ENCODE measurements at regions not wholly inside any gene's neighbourhood (a gene's known extent, or its start where the extent isn't known, plus 50 kb on each side); places are given as distances from the start of the nearest gene placed in this dataset.

DNA sequence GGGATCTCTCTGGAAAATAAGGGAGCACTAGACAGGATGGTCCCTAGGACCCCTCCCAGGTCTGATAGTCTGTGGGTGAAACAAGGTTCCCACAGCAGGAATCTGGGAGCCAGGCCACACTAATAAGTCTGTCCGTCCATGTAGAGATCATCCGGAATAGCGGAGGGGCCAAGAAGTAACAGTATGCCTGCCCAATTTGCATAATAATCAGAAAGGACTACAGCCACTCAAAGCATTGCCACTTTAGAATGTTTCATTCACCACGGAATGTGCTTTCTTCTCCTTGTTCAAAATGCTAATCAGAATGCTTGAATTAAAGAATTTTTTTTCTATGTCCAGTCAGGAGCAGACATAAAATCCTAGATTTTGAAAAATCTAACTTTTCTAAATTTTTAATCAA, 254.9 kb downstream of the ACTL7B start:
- DNase-seq: no peak

- DNase-seq: no peak
These were observed 256.2 kb downstream of the ACTL7B start for GRCh38 chr9:108599571-108599970.

GRCh38 chr9:108591121-108591520, 264.7 kb downstream of the ACTL7B start:
- DNase-seq: no peak

GRCh38 chr9:108588246-108588645, 267.5 kb downstream of the ACTL7B start:
- DNase-seq: no peak

GRCh38 chr9:108586471-108587139, 269.2 kb downstream of the ACTL7B start:
- no peak for DNase-seq

DNA sequence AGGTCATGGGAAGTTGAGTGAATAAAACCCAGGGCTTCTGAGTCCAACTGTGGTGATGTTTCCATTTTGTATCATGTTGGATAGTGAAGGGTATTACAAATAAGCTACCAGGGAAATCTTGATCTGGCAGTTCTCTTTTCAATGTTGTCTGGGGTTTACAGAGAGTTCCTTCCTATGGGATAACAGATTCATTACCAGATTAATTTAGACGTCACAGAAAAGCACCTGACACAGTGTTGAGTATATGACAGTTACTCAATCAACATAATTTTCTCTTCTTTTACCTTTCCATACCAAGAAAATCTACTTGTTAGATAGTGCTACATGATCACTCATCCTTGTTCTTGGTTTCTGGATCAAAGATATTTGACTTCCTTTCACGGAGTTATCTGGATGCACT, 270.9 kb downstream of the ACTL7B start:
- DNase-seq: no peak

DNA sequence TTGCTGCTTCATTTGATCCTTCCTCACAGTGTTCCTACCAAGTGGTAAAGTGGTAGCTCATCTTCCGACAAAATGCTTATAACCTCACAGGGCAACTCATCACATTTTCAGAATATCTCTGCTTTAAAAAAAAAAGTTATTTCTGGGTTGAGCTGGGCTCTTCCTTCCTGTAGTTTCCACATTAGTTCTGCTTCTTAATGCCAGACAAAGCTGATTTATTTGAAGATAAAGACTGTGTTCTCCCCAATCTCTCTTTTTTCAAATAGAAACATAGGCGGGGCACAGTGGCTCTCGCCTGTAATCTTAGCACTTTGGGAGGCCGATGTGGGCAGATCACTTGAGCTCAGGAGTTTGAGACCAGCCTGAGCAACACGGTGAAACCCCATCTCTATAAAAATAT, 273.1 kb downstream of the ACTL7B start:
- no peak for DNase-seq

DNA sequence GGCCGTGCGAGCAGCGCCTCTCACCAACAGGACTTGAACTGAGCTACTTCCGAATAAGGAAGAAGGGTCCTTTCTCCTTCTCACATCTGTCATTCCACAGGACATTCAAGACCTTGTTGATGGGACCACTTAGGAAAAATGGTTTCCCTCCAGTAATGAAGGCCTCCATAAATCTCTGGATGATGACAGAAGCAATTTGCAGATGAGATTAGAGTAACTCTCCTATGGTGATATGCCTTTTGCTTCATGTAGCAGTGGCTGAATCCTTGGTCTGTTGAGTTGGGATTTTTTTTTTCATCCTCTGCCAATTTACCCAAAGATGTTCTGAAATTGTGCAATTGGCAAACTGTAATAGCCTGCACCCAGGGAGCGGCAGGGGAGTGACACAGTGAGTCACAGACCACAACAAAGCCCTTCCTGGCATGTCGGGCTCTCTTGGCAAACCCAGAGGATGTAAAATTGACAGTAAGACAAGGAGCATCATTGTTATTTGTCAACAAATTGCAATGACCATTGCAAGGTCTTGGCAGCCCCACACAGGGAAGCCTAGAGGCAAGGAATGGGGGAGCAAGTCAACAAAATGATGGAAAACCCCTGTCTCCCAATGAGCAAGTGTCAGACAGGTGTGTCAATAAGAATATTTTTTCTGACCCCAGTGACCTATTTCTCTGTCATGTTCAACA, 275.9 kb downstream of the ACTL7B start:
- DNase-seq: no peak

DNA sequence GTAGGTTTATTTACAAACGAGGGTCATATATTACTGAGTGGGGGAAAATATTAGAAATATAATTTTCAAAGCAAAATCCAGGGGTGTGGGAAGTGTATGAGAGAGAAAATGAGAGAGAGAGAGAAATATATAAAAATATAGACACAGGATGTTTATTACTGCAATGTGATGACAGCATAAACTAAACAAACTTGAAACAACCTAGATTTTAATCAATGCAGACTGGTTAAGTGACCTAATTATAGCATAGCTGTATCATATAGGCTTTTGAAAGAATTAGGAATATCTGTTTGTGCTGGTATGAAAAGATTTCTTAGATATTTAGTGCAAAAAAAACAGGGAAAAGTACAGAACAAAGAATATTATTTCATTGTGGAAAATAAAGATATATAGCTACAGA, 280.5 kb downstream of the ACTL7B start:
- DNase-seq: no peak

GRCh38 chr9:108569624-108570023, 286.2 kb downstream of the ACTL7B start:
- no peak for DNase-seq

- DNase-seq: no peak
These were observed 287.7 kb downstream of the ACTL7B start for GRCh38 chr9:108568093-108568492.

DNA sequence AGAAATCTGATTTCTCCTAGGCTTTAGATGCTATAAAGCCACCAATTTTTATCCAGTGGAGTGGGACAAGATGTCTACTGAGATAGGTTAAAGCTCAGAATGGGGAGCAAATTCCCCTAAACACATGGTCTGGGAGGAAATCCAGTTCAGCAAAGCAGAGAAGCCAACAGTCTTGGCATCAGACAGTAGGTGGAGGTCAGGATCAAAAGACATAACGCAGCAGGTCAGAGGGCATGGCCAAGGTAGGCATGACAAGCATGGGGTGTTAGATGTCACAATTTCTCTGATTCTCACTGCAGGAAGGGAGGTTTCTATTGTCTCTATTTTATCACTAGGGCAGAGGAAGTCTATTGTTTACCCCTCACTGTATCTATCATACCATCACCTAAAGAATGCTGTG, 288.2 kb downstream of the ACTL7B start:
- DNase-seq: no peak

- peak in 1 of 5 experiments; percentile 41 for DNase-seq
These were observed 290.0 kb downstream of the ACTL7B start for GRCh38 chr9:108565651-108566378.

- DNase-seq: no peak
These were observed 293.6 kb downstream of the ACTL7B start for GRCh38 chr9:108562176-108562575.

GRCh38 chr9:108559432-108559831, 296.4 kb downstream of the ACTL7B start:
- DNase-seq: no peak

DNA sequence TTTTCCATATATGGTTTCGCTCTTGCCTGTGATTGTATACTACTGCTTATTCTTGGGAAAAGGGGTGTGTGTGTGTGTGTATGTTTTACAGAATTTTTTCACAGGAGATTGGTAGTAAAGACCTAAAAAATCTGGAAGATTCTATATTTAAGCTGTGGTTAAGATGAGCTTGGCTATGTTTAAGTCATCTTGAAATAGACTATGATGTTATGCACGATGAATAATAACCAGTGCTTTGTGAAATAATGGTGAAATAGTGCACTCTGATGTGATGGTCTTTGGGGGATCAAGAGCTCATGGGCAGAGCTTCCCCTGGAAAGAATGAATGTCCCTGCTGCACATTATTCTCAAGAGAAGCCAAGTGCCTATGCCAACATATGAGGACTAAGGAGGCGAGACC, 301.0 kb downstream of the ACTL7B start:
- DNase-seq: no peak

DNA sequence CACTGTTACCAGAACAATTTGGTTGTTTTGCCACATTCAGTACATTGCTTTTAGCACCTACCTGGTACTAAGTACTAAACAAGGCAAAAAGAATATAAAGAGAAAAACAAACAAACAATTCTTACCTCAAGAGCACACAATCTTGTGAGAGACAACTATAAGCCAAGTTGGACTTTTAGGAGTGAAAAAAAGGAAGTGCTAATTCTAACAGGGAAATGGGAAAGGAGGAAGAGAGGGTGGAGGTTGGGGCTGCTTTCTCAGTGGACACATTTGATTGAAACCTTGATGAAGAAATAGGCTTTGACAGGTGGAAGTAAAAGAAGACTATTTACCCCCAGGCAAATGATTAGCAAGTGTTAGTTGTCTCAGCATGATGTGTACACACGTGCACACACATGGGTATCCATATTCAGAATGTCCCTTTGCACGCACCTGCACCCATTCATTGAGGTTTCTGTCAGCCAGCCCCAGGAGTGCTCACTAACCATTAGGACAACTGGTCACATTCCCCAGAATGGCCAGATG, 302.6 kb downstream of the ACTL7B start:
- no peak for DNase-seq

DNA sequence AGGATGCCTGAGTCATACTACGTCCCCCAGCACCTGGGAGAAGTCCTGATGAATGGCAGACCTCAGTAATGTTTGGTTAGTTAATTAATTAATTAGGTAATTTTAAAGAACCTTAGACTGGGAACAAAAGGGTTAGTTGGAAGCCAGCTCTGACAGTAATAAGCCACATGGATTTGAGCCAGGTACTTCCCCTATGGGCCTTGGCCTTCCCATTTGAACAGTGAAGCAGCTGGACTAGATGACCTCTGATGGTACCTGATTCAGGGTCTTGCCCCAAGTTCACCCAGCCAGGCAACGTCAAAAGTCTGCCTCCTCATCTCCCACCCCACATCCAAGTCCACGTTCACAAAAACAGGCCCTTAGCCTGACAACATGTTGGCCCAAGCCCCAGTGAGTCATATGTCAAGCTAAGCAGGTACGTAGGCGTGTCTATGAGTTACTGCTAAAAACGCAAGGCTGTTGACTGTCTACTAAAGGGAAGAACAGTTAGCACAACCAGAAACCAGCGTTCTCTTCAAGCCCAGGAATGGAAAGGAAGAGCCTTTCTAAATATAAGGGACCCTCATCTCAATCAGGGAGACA, 303.2 kb downstream of the ACTL7B start:
- DNase-seq: no peak

GRCh38 chr9:108551030-108551841, 304.6 kb downstream of the ACTL7B start:
- no peak for DNase-seq

DNA sequence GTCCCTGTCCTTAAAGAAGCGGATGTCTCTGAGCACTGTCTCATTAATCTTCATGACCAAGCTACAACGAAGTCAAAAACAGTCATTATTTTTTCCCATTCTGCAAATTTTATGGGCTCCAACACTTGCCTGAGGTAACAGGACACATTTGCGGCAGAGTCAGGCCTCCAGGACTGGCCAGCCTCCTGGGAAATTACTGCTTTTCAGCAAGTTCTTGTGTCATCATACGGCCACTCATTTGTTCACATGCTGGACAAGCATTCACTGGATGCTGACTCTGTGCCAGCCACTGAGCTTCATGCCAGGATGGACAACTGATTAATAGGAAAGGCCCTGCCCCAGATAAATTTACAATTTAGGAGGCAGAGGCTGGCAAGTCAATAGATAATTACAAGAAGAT, 305.7 kb downstream of the ACTL7B start:
- no peak for DNase-seq

DNA sequence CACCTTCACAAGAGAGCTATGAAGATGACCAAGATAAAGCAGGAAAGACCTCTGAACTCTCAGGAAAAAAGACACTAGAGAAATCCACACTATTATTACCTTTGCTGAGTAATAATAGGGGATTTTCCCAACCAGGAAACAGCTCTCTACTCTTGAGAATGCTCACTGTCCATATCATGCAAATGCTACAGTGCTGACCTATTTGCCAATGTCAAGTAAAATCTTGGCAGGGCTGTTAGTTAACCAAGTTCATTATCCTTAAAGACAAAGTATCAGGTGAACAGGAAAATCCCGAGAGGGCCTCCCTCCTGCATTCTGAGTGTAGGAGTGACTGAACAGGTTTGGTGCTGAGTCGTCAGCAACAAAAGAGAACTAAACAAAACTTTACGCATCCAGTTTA, 306.6 kb downstream of the ACTL7B start:
- no peak for DNase-seq

- DNase-seq: no peak
These were observed 308.2 kb downstream of the ACTL7B start for GRCh38 chr9:108547411-108548135.
